Muscle layer of colon (tissue), 2 donors: ENCODE measurements at regions not wholly inside any gene's neighbourhood (a gene's known extent, or its start where the extent isn't known, plus 50 kb on each side); places are given as distances from the start of the nearest gene placed in this dataset.

Experiments used
- H3K27ac ChIP-seq: one replicate; pipeline ENCODE4 v1.7.0; 2013; ENCODE audit warnings: low read depth, mild to moderate bottlenecking, low read length, moderate library complexity
- H3K27me3 ChIP-seq, 2 donors: one replicate each; pipeline ENCODE4 v1.7.0; 2013; ENCODE audit warnings: low read length in 2 of 2, mild to moderate bottlenecking in 2 of 2; ENCODE audit not compliant: insufficient read depth in 2 of 2, control insufficient read depth in 1 of 2
- H3K36me3 ChIP-seq: one replicate; pipeline ENCODE4 v1.7.0; 2013; ENCODE audit warnings: mild to moderate bottlenecking, low read length; ENCODE audit not compliant: insufficient read depth
- H3K4me1 ChIP-seq: one replicate; pipeline ENCODE4 v1.7.0; 2013; ENCODE audit warnings: mild to moderate bottlenecking, low read length; ENCODE audit not compliant: insufficient read depth
- H3K4me3 ChIP-seq, 2 donors: one replicate each; pipeline ENCODE4 v1.7.0; 2013; ENCODE audit warnings: low read length in 2 of 2, low read depth in 1 of 2, mild to moderate bottlenecking in 1 of 2, moderate library complexity in 1 of 2
- H3K9ac ChIP-seq: one replicate; pipeline ENCODE4 v1.7.0; 2013; ENCODE audit warnings: low read length
- H3K9me3 ChIP-seq: one replicate; pipeline ENCODE4 v1.7.0; 2013; ENCODE audit warnings: mild to moderate bottlenecking, low read length
- donor health status: abdominal sarcoma.
- donor health status: Adenocarcinoma of cecum.

DNA sequence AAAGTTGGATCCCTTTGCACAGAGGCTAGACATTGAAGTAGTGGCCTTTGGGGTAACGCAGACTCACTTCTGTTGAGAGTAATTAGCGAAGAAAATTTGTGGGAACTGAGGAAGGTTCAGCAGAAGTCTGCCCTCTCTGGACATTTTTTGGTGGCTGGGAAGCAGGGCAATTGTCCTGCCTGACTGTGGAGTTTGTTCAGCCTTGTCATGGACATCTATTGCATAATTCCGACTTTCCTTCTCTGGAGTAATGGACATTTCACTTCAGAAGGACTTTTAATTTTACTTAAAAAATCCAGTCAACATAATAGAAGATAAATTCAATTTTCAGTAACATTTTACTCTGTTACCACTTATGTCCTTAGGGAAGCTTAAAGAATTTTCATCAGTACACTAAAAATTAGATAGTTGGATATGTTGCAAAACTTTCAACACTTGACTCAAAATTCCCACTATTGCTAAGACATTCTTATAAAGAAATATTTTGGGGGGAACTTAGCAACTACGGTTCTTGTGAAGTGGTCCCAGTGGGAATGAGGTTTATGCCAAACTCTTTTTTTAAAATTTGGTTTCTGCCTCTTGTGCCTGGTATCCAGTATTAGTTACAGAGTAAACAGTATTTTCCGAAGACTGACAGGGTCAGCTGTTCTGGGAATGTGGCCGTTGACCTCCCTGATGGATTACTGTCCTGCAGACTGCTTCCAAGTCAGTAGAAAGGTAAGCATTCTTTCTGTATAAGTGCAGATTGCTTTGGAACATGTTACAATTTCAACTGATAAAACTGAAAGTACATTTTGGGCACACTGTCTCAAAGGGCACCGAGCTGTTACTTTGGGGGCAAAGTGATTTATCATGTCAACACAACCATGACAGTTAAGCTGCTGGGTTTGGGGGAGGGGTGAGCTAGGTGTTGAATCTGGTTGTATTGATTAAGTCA, 100.6 kb upstream of the MLIP start:
- Histone ChIP-seq H3K4me1 (no peaks in the 10 kb centered on the region), H3K9ac (no peak overlapping the region), H3K27me3 (no peaks in the 10 kb centered on the region), H3K27ac (no peak overlapping the region), H3K4me3 (no peak overlapping the region), H3K36me3 (no peaks in the 10 kb centered on the region), H3K9me3 (no peaks in the 10 kb centered on the region)

DNA sequence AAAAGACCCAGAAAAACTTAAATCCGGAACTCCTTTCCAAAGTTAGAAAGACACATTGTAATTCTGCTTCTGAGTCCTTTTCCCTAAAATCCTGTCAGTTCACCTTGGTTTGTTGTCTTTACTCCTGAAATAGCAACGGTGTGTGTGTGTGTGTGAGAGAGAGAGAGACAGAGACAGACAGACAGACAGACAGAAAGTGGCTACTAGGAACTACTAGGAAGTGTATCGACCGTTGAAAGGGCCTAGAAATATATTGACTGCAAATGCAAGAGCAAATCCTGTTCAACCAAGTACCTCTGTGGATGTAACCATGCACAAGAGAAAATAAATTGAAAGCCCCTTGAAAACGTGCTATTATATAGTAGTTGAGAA, 100.0 kb upstream of the MLIP start:
- Histone ChIP-seq H3K27ac (no peak overlapping the region), H3K9ac (no peak overlapping the region)

DNA sequence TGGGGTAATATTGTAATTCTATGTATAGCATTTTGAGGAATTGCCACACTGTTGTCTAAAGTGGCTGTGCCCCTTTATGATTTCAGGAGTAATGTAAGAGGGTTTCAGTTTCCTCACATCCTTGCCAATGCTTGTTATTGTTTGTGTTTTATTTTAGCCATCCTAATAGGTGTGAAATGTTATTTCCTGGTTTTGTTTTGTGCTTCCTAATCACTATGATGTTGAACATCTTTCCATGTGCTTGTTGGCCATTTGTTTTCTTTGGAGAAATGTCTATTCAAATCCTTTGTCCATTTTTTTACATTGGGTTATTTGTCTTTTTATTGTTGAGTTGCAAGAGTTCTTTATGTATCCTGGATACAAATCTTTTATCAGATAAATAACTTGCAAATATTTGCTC, 97.3 kb upstream of the MLIP start:
- H3K4me3 ChIP-seq = no peak overlapping the region
- no peaks in the 10 kb centered on the region for H3K27me3 ChIP-seq
- H3K9me3 ChIP-seq = no peaks in the 10 kb centered on the region
- H3K36me3 ChIP-seq = no peaks in the 10 kb centered on the region
- H3K4me1 ChIP-seq = no peaks in the 10 kb centered on the region
- no peak overlapping the region for H3K27ac ChIP-seq
- H3K9ac ChIP-seq = no peak overlapping the region

More for the DNA sequence above, 100.0 kb upstream of the MLIP start:
- Histone ChIP-seq H3K4me1 (no peaks in the 10 kb centered on the region), H3K36me3 (no peaks in the 10 kb centered on the region), H3K27me3 (no peaks in the 10 kb centered on the region), H3K4me3 (no peak overlapping the region), H3K9me3 (no peaks in the 10 kb centered on the region)

DNA sequence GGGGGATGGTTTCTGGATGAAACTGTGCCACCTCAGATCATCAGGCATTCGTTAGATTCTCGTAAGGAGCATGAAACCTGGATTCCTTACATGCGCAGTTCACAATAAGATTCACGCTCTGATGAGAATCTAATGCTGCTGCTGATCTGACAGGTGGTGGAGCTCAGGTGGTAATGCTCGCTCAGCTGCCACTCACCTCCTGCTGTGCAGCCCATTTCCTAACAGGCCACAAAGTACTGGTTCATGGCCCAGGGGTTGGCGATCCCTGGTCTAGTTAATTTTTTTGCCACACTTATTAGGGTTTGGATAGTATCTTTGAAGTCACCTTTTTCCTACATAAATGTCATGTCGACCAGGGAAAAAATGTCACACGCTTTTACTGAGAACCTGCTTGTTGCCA, 96.8 kb upstream of the MLIP start:
- Histone ChIP-seq H3K27me3 (no peaks in the 10 kb centered on the region), H3K9ac (no peak overlapping the region), H3K4me3 (no peak overlapping the region), H3K27ac (no peak overlapping the region), H3K36me3 (no peaks in the 10 kb centered on the region), H3K4me1 (no peaks in the 10 kb centered on the region), H3K9me3 (no peaks in the 10 kb centered on the region)

DNA sequence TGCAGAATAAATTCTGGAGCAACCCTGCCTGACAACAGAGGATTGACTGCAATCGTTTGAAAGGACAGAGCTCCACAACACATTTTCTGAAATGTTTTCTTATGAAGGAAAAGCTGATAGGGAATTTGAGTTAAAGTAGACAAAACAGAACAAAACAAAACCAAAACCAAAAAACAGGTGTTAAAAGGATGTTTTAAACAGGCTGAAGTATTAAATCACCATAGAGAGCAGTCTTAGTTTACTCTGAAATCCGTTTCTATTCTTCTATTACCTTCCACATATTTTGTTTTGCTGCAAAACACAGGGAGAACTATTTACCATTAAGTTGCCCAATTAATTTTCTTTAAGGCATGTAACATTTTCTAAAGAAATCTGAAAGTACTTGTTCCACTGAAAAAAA, 93.4 kb upstream of the MLIP start:
- Histone ChIP-seq H3K9ac (no peak overlapping the region), H3K27ac (no peak overlapping the region), H3K36me3 (no peaks in the 10 kb centered on the region), H3K9me3 (no peaks in the 10 kb centered on the region), H3K4me3 (no peak overlapping the region), H3K4me1 (no peaks in the 10 kb centered on the region), H3K27me3 (no peaks in the 10 kb centered on the region)

DNA sequence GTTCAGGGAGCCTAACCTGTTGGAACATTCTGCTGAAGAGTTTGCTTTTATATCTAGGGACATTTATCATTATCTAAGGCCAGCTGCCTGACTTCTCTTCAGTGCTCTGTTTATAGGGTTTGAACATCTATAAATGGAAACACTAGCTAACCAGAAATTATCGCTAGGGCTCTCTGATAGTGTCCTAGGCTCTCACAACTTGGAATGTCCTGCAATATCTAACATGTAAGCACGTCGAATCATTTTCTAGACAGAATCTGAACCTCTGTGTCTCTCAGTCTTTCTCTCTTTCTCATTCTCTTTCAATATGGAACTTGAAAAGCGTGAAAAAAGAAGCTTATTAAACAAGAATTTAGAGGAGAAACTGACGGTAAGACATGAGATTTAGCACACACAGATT, 92.5 kb upstream of the MLIP start:
- H3K4me1 ChIP-seq = no peaks in the 10 kb centered on the region
- no peaks in the 10 kb centered on the region for H3K36me3 ChIP-seq
- H3K27me3 ChIP-seq = no peaks in the 10 kb centered on the region
- H3K4me3 ChIP-seq = no peak overlapping the region
- no peak overlapping the region for H3K27ac ChIP-seq
- H3K9ac ChIP-seq = no peak overlapping the region
- H3K9me3 ChIP-seq = no peaks in the 10 kb centered on the region

DNA sequence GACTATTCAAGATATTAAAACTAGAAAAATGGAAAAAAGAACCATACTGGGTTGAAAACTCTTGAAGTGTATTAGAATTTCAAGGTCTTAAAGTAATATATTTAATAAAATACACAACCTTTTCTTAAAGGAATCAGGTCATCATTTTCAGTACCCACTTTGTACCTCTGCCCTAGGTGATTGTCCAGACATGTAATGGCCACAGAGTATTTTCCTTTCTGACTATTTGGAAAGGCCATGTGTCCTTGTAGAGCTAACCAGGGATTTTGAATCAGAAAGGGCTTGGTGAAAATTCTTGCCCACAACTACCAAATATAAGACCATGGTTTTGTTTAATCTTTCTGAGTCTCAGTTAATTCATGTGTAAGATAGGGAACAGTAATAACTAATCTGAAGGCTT, 91.4 kb upstream of the MLIP start:
- H3K9me3 ChIP-seq = no peaks in the 10 kb centered on the region

DNA sequence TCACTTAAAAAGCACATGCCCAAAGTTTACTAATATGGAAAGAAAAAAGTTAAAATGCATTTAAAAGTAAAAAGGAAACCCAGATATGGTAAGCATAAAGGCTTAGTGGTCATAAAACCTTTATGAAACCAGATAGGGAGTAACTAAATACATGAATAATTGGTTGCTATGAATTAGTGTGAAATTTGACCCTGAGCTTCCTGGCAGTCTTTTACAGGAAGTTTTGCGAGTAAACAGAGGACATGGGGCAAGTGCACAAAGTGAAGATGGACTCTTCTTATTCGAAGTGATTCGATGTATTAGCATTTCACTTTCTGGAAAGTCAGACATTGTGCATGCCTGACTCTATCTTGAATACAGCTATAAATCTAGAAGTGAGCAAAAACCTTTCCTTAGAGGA, 90.9 kb upstream of the MLIP start:
- no peaks in the 10 kb centered on the region for H3K9me3 ChIP-seq
- no peaks in the 10 kb centered on the region for H3K4me1 ChIP-seq
- no peak overlapping the region for H3K4me3 ChIP-seq
- no peak overlapping the region for H3K9ac ChIP-seq
- H3K27me3 ChIP-seq = no peaks in the 10 kb centered on the region
- H3K36me3 ChIP-seq = no peaks in the 10 kb centered on the region
- no peak overlapping the region for H3K27ac ChIP-seq

More for the DNA sequence above, 91.4 kb upstream of the MLIP start:
- H3K9ac ChIP-seq = no peak overlapping the region
- no peak overlapping the region for H3K4me3 ChIP-seq
- no peak overlapping the region for H3K27ac ChIP-seq
- no peaks in the 10 kb centered on the region for H3K36me3 ChIP-seq
- no peaks in the 10 kb centered on the region for H3K4me1 ChIP-seq
- H3K27me3 ChIP-seq = no peaks in the 10 kb centered on the region

DNA sequence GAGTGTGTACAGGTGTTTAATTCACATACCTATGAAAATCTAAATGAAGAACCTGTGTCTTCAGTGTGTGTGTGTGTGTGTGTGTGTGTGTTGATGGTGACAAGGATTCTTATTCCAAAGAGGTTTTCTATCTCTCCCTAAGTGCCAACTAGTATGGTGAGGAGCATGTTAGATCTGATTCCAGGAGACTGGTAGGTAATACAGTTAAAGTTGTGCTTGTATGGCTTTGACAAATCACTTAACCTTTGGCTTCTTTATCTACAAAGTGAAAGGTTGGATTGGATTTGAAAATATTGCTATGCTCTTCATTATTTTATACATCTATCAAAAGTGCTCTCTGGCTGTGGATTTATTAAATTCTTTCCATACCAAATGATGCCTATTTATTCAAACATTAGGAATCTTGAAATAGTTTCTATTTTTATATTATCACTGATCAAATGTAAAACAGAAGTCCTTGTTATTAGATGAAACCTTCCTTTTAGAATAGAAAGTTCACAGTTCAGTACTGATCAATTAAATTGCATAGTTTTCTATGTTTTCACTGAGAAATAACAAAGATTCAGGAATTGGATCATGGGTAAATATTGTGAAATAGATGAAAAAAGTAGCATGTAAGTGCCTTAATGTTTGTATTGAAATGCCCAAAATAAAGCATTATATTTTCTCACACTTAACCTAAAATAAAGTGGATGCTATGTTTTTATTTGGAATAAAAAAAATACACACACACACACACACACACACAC, 84.4 kb upstream of the MLIP start:
- Histone ChIP-seq H3K4me3 (no peak overlapping the region), H3K27me3 (no peaks in the 10 kb centered on the region), H3K4me1 (no peaks in the 10 kb centered on the region), H3K36me3 (no peaks in the 10 kb centered on the region), H3K9ac (no peak overlapping the region), H3K9me3 (no peaks in the 10 kb centered on the region), H3K27ac (no peak overlapping the region)

DNA sequence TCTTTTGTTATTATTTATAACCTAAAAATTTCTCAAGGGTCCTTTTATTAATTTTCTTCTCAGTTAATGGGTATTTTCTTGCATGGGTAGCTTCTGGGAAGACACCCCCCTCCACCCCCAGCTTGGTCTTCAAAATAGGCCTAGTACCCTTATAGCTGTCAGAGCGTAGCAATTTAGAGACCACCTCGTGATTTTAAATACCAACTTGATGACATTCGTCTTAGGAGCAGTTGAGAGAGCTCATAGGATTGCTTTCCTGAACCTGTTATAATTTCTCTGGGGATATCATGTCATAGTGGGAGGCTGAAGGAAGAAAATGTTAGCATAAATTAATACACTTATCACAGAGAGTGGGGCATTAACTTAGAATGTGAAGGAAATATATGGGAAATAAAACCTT, 83.1 kb upstream of the MLIP start:
- no peak overlapping the region for H3K9ac ChIP-seq
- H3K4me1 ChIP-seq = no peaks in the 10 kb centered on the region
- H3K36me3 ChIP-seq = no peaks in the 10 kb centered on the region
- H3K27ac ChIP-seq = no peak overlapping the region
- no peaks in the 10 kb centered on the region for H3K9me3 ChIP-seq
- H3K4me3 ChIP-seq = no peak overlapping the region
- H3K27me3 ChIP-seq = no peaks in the 10 kb centered on the region

DNA sequence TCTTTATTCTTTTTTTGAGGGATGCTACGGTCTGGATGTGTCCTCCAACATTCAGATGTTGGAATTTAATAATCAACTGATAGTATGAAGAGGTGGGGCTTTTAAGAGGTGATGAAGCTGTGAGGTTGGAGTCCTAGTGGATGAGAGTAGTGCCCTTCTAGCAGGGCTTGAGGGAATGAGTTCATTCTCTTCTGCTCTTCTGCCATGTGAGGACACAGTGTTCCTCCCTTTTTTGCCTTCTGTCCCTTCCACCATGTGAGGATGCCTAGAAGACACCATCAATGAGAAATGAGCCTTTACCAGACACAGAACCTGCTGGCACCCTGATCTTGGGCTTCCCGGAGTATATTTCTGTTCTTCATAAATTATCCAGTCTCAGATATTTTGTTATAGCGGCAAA, 82.1 kb upstream of the MLIP start:
- Histone ChIP-seq H3K9me3 (no peaks in the 10 kb centered on the region), H3K27me3 (no peaks in the 10 kb centered on the region), H3K27ac (no peak overlapping the region), H3K36me3 (no peaks in the 10 kb centered on the region), H3K4me3 (no peak overlapping the region), H3K9ac (no peak overlapping the region), H3K4me1 (no peaks in the 10 kb centered on the region)
